Activated CD4-positive, alpha-beta T cell treated with anti-CD3 and anti-CD28 coated beads, Interleukin-2, amount 50 U/mL, for 24 hours (primary cell): ENCODE measurements at regions not wholly inside any gene's neighbourhood (a gene's known extent, or its start where the extent isn't known, plus 50 kb on each side); places are given as distances from the start of the nearest gene placed in this dataset.

Source experiments
- DNase-seq, 2 donors: peaks; one replicate each; pipeline ENCODE4 v3.0.0-alpha.2; 2020; ENCODE audit warnings: low read depth in 1 of 2, low spot score in 1 of 2

GRCh38 chr1:88421997-88422396 is 262.1 kb upstream of the PKN2 start:
- no peak for DNase-seq

GRCh38 chr1:88433556-88433955 is 250.5 kb upstream of the PKN2 start:
- DNase-seq = no peak

DNA sequence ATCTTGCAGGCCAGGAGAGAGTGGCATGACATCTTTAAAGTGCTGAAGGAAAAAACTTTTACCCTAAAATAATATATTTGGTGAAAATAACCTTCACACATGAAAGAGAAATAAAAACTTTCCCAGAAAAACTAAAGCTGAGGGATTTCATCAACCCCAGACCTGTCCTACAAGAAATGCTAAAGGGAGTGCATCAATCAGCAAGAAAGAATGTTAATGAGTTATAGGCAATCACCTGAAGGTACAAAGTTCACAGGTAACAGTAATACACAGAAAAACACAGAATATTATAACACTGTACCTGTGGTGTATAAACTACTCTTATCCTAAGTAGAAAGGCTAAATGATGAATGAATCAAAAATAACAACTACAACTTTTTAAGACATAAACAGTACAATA is 249.2 kb upstream of the PKN2 start:
- DNase-seq = no peak

GRCh38 chr1:88441022-88441421 is 243.1 kb upstream of the PKN2 start:
- no peak for DNase-seq

DNA sequence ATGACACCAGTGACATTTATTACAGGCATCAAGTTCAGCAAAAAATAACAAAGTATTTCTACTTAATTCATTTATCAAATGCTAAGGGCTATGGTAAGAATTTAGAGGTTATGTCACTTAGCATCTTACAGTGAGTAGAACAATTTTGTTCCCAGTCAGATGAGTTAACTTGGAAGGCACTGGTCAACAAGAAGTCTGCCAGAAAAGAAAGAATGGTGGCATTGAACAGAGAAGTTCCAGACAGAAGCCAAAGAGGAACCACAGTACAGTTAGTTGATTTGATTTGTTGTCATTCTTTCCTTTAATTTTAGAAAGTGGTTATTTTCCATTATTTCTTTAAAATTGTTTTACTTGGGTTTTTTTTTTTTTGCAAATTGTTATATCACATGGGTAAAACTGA is 232.2 kb upstream of the PKN2 start:
- no peak for DNase-seq

GRCh38 chr1:88453295-88453694 is 230.8 kb upstream of the PKN2 start:
- no peak for DNase-seq

DNA sequence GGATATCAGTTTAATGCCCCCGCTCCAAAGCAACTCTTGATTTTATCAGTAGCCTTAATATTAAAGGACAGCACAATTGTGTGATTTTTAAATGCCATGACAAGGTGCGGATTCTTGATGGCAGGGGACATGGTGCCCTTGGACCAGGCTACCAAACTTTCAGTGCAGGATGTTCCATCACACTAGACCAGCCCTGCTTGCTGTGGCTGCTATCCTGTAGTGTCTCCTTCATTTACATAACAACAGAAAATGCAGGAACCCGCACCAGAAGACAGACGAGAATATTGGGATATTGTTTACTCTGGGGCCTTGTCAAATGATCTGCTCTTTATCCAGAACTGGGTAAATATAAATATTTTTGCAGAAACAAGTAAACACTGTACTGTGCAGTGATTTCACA is 229.3 kb upstream of the PKN2 start:
- no peak for DNase-seq

DNA sequence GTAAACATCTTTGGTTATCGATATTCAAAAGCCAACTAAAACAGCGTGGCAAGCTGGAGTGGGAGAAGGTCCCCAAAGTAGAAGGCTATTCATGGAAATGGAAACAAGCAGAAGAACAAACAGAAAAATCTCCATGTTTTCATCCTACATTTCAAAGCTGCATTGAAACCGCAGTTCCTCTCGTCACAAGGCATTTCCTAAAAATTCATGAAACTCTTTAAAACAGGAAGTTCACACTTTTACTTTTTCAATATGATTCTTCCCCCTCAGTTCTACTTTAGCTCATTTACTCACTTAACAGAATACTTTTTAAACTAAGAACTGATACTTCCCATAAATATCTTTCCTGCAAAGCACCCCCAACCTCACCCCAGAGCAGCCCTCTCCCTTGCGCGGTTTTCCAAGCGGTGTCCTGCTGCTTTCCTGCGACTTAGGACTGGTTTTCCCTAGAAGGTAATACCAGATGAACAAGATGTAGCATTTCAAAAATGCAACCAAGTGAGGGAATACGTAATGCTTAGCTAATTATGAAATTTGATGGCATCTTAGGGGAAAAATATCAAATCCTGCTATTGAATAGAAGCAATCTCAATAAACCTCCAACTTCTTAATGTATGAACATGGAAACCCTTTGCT is 228.3 kb upstream of the PKN2 start:
- DNase-seq = no peak

DNA sequence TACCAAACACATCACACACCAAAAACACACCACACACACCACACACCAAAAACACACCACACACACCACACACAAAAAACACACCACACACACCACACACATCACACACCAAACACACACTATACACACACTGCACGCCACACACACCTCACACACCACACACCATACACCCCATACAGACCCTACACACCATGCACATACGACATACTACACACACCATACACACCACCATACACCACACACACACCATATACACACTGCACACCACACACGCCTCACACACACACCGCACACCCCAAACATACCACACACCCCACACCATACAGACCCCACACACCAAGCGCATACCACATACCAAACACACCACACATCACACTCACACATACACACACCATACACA is 226.9 kb upstream of the PKN2 start:
- DNase-seq = no peak

- DNase-seq = no peak
Observed at GRCh38 chr1:88461007-88461406, 223.1 kb upstream of the PKN2 start.

GRCh38 chr1:88462096-88462487 is 222.0 kb upstream of the PKN2 start:
- DNase-seq = no peak

GRCh38 chr1:88462488-88463261 is 221.4 kb upstream of the PKN2 start:
- no peak for DNase-seq

DNA sequence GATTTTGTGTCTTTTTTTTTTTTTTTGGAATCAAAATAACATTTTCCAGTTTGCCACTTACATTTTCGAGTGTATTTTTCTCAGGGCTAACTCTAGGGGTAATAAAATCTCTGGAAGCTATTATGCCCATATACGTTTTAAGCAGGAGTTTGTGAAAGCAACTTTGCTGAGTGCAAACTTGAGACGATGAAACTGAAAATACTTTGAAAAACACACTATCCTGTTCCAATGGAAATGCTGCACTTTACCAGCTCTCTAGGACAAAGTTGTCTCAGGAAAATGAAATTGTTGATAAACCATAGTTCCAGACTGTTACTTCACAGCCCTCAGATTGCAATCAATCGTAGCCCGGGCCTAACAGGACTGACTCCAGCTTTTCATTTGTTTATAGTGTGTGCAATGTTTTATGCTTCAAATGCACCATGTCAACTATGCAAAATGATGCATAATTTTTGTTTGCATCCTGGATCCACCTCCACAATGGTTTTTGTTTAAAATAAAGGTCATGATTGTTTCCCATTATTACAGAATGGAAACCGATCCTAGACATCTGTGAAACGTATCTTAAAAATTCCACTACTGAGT is 220.6 kb upstream of the PKN2 start:
- no peak for DNase-seq

- no peak for DNase-seq
Observed at GRCh38 chr1:88466011-88466410, 218.1 kb upstream of the PKN2 start.

DNA sequence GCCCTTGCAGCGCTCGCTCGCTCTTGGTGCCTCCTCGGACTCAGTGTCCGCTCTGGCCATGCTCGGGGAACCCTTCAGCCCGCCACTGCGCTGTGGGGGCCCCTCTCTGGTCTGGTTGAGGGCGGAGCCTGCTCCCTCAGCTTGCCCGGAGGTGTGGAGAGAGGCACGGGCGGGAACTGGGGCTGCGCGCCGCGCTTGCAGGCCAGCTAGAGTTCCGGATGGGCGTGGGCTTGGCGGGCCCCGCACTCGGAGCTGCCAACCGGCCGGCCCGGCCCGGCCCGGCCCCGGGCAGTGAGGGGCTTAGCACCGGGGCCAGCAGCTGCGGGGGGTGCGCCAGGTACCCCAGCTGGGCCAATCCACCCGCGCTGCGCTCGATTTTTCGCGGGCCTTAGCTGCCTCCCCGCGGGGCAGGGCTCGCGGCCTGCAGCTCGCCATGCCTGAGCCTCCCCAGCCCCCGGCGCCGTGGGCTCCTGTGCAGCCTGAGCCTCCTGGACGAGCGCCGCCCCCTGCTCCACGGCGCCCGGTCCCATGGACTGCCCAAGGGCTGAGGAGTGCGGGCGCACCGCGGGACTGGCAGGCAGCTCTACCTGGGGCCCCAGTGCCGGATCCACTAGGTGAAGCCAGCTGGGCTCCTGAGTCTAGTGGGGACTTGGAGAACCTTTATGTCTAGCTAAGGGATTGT is 217.0 kb upstream of the PKN2 start:
- no peak for DNase-seq

- DNase-seq = no peak
Observed at GRCh38 chr1:88472298-88472697, 211.8 kb upstream of the PKN2 start.

DNA sequence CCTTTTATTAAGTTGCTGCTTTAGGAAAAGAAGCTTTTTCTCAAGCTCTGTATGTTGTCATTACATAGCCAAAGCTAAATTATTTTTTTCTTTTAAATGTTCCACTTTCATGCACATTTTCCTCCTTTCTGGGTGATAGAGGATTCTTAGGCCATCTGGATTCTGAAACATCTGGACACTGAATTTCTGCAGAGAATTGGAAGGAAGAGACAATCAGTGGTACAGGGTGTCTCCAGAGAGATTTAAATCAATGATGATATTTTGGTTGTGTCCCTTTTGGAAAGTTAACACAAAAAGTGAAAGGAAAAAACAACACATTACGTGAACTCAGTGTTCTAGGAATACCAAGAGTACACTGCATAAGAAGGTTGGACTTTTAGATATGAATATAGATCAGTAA is 211.4 kb upstream of the PKN2 start:
- no peak for DNase-seq

DNA sequence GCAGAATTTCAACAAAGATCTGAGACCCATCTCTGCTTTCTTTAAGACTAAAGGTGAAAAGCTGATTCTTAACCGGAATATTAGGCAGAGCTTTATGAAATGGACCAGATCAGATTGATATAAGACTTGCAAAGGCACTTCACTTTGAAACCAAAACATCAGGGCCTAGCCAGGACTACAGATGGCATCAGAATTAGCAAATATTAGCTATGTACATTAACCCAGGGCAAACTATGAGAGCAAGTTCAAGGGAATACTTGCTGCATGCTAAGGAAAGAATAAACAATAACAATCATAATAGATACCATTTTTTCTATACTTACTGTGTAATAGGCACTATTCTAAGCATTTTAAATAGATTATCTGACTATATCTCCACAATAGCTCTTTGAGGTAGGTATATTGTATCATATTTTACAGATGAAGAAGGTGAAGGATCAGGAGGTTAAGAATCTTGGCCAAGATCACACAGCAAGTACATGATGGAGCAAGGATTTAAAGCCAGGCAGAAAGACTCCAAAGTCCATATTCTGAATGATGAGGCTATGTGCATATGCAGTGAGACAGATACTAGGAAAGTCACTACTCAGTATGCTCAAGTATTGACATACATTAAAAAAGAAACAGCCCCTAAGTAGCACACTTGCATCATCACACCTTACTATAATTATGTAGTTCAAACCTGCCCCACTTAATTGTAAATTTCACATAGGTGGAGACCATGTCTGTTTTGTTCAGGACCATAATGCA is 209.3 kb upstream of the PKN2 start:
- DNase-seq = no peak

DNA sequence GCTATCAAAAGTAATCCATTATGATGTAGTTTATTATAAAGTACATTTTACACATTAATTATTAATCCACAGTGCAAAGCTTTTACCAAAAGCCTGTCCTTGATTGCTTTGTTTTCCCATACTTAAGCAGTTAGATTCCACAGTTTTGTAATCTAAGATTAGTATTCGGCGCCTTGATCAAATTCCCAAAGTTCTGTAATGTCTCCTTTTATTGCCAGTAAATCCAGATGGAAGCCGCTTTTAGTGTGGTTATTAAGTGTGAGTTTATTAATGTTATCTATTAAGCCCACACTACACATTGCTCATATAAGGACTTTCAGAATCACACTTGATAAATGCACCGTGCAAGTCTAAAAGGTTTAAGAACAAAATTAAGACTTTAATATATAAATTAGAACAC is 199.2 kb upstream of the PKN2 start:
- DNase-seq = no peak

GRCh38 chr1:88488237-88488636 is 195.8 kb upstream of the PKN2 start:
- DNase-seq = no peak

- no peak for DNase-seq
Observed at GRCh38 chr1:88490676-88491075, 193.4 kb upstream of the PKN2 start.
